HepG2 (cell line): ENCODE measurements at regions not wholly inside any gene's neighbourhood (a gene's known extent, or its start where the extent isn't known, plus 50 kb on each side); places are given as distances from the start of the nearest gene placed in this dataset.

Experiments
- CREM ChIP-seq, 2 experiments: sonication (generic) in 1 of 2; formaldehyde crosslinking in 1 of 2; IDR thresholded peaks; 2 replicates each; pipeline versions ENCODE4 v1.4.0 to v1.6.1; 2016 to 2020; ENCODE audit warnings: antibody characterized with exemption in 1 of 2, mild to moderate bottlenecking in 1 of 2, missing genetic modification reagents in 1 of 2
- CTCF ChIP-seq: sonication (generic); formaldehyde crosslinking; IDR thresholded peaks from 2 replicates; pipeline ENCODE4 v1.5.0; 2020; ENCODE audit warnings: mild to moderate bottlenecking, missing genetic modification reagents, moderate library complexity
- ELF1 ChIP-seq: sonication (generic); formaldehyde crosslinking; IDR thresholded peaks from 2 replicates; pipeline ENCODE4 v1.4.0; 2020; ENCODE audit warnings: missing genetic modification reagents
- ELF4 ChIP-seq: sonication (generic); formaldehyde crosslinking; IDR thresholded peaks from 2 replicates; pipeline ENCODE4 v1.5.0; 2020; ENCODE audit warnings: missing genetic modification reagents, mild to moderate bottlenecking, moderate library complexity, borderline replicate concordance
- HMGXB3 ChIP-seq: sonication (generic); formaldehyde crosslinking; IDR thresholded peaks from 2 replicates; pipeline ENCODE4 v1.4.0; 2020; ENCODE audit warnings: missing genetic modification reagents, borderline replicate concordance
- POLR2A ChIP-seq, 2 experiments: IDR thresholded peaks; 2 replicates each; pipeline ENCODE4 v1.6.1; 2011; ENCODE audit warnings: low read depth in 2 of 2, low read length in 2 of 2, mild to moderate bottlenecking in 1 of 2, moderate library complexity in 1 of 2; ENCODE audit not compliant: insufficient read depth in 1 of 2
- TCF7L2 ChIP-seq: IDR thresholded peaks from 2 replicates; pipeline ENCODE4 v1.6.1; 2011; ENCODE audit warnings: mild to moderate bottlenecking, low read depth, low read length, moderate library complexity
- ZNF318 ChIP-seq: sonication (generic); formaldehyde crosslinking; IDR thresholded peaks from 2 replicates; pipeline ENCODE4 v1.4.0; 2020; ENCODE audit warnings: mild to moderate bottlenecking, missing genetic modification reagents

GRCh38 chr9:135223831-135224230 lies 136.4 kb downstream of the OLFM1 start:
- TF ChIP-seq HMGXB3 (CRISPR knock-in tag), result no peak
- no peak for TF ChIP-seq TCF7L2
- no peak for TF ChIP-seq ZNF318
- no peak for TF ChIP-seq CREM (IDR thresholded peaks at IDR 0.05)
- no peak for TF ChIP-seq CREM (CRISPR knock-in tag; IDR thresholded peaks at IDR 0.05)
- no peak for TF ChIP-seq POLR2A (IDR thresholded peaks at IDR 0.05; ENCODE audit: insufficient read depth in 1 of 2, low read depth in 2 of 2, low read length in 2 of 2)
- TF ChIP-seq ELF4 (CRISPR knock-in tag), result no peak
- no peak for TF ChIP-seq CTCF (CRISPR knock-in tag)
- TF ChIP-seq ELF1, result no peak
